Colonic mucosa (tissue), 4 donors: ENCODE measurements at regions not wholly inside any gene's neighbourhood (a gene's known extent, or its start where the extent isn't known, plus 50 kb on each side); places are given as distances from the start of the nearest gene placed in this dataset.

Experiments
- DNase-seq: peaks from one replicate; pipeline ENCODE4 v3.0.0-alpha.2; 2020
- H3K27ac ChIP-seq: fragments of 200-600 bp; one replicate; pipeline ENCODE4 v1.8.0; 2021
- H3K27me3 ChIP-seq: fragments of 200-600 bp; one replicate; pipeline ENCODE4 v1.8.0; 2021
- H3K36me3 ChIP-seq: fragments of 200-600 bp; one replicate; pipeline ENCODE4 v1.8.0; 2021
- H3K4me1 ChIP-seq: fragments of 200-600 bp; one replicate; pipeline ENCODE4 v1.8.0; 2021; ENCODE audit warnings: mild to moderate bottlenecking
- H3K4me3 ChIP-seq: fragments of 200-600 bp; one replicate; pipeline ENCODE4 v1.8.0; 2021
- H3K9ac ChIP-seq, 2 donors: one replicate each; pipeline ENCODE4 v1.7.0; 2013; ENCODE audit warnings: control low read depth in 2 of 2, low read depth in 2 of 2, low read length in 2 of 2
- H3K9me3 ChIP-seq: fragments of 200-600 bp; one replicate; pipeline ENCODE4 v1.8.0; 2021
- intact Hi-C: fragments of 100-400 bp; cut with DNase I; formaldehyde crosslinking; loops from one replicate; pipeline ENCODE4 v1.14.1; 2022
- TF ChIP-seq, protein P1 (sequence below): fragments of 200-600 bp; IDR thresholded peaks from one replicate; pipeline ENCODE4 v1.8.0; 2022; ENCODE audit warnings: antibody characterized with exemption, mild to moderate bottlenecking
- donor health status: healthy.
- donor health status: DM: no; HTN: no; CAD: no.
- donor health status: DM: no; HTN: no; CAD: no.

DNA sequence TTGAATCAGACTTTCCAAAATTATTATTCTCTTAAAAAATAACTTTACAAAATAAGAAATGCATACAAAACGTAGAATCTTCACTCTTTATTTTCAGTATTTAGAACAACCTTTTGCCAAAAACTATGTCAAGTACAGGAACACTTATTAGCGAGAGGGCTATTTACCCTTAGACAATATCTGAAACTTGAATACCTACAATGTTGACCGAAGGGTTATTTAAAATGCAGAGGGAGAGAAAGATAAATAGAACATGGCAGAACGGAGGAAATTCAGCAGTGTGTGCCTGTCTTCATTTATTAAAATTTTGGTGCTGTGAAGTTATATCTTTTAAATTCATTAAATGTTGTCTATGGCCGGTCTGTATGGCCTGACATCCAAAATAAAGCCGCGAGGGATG is 198.8 kb downstream of the EFNB2 start:
- DNase-seq: no peak
- Histone ChIP-seq H3K36me3 (no peaks in the 10 kb centered on the region), H3K4me3 (no peak overlapping the region), H3K9me3 (peaks cover 9% of the 10 kb centered on the region), H3K9ac (no peak overlapping the region), H3K4me1 (no peaks in the 10 kb centered on the region), H3K27ac (no peak overlapping the region), H3K27me3 (no peaks in the 10 kb centered on the region)
- intact Hi-C loops: loop anchor here (10.0 kb wide), 1 partner anchor 242 kb away; no protein-coding TSS in a partner anchor
- TF ChIP-seq, protein P1, sequence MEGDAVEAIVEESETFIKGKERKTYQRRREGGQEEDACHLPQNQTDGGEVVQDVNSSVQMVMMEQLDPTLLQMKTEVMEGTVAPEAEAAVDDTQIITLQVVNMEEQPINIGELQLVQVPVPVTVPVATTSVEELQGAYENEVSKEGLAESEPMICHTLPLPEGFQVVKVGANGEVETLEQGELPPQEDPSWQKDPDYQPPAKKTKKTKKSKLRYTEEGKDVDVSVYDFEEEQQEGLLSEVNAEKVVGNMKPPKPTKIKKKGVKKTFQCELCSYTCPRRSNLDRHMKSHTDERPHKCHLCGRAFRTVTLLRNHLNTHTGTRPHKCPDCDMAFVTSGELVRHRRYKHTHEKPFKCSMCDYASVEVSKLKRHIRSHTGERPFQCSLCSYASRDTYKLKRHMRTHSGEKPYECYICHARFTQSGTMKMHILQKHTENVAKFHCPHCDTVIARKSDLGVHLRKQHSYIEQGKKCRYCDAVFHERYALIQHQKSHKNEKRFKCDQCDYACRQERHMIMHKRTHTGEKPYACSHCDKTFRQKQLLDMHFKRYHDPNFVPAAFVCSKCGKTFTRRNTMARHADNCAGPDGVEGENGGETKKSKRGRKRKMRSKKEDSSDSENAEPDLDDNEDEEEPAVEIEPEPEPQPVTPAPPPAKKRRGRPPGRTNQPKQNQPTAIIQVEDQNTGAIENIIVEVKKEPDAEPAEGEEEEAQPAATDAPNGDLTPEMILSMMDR: no peak

DNA sequence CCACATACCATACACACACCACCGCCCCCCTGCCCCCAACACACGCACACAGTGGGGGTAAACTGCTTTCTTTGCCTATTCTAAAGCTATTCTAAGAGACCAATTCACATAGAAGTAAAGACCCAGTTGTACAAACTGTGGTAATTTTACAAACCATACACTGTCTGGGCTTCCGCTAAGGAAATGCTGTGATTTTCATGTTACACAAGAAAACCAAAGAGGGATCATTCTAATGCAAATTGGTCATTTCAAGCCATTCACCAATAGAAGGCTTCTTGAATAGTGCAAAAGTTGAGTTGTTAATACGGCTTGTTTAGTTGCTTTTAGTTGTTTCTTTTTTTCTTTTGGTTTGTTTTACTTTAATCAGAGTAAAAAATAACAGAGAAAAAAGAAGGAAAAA is 202.8 kb downstream of the EFNB2 start:
- Histone ChIP-seq H3K27me3 (no peaks in the 10 kb centered on the region), H3K9me3 (no peaks in the 10 kb centered on the region), H3K4me1 (no peaks in the 10 kb centered on the region), H3K27ac (no peak overlapping the region), H3K9ac (no peak overlapping the region), H3K36me3 (no peaks in the 10 kb centered on the region), H3K4me3 (no peak overlapping the region)
- intact Hi-C loops: loop anchor here (10.0 kb wide), 1 partner anchor 238 kb away; no protein-coding TSS in a partner anchor
- TF ChIP-seq, protein P1: no peak
- DNase-seq: no peak

- no peaks in the 10 kb centered on the region for H3K27me3 ChIP-seq
- H3K9me3 ChIP-seq: no peaks in the 10 kb centered on the region
- no peaks in the 10 kb centered on the region for H3K4me1 ChIP-seq
- DNase-seq: no peak
- no peak overlapping the region for H3K9ac ChIP-seq
- intact Hi-C loops: loop anchor here (10.0 kb wide), 1 partner anchor 236 kb away; no protein-coding TSS in a partner anchor
- no peak overlapping the region for H3K4me3 ChIP-seq
- no peak overlapping the region for H3K27ac ChIP-seq
- TF ChIP-seq, protein P1: no peak
- no peaks in the 10 kb centered on the region for H3K36me3 ChIP-seq
Measured at GRCh38 chr13:106331116-106331515, 204.3 kb downstream of the EFNB2 start.

GRCh38 chr13:106329941-106330340 is 205.5 kb downstream of the EFNB2 start:
- H3K9me3 ChIP-seq: no peaks in the 10 kb centered on the region
- DNase-seq: peak; percentile 71
- no peaks in the 10 kb centered on the region for H3K36me3 ChIP-seq
- intact Hi-C loops: loop anchor here (10.0 kb wide), 1 partner anchor 235 kb away; no protein-coding TSS in a partner anchor
- TF ChIP-seq, protein P1: no peak
- no peaks in the 10 kb centered on the region for H3K27me3 ChIP-seq
- H3K9ac ChIP-seq: peak overlapping the region in 1 of 2 donors; percentile 51
- H3K4me3 ChIP-seq: no peak overlapping the region
- H3K27ac ChIP-seq: peak overlapping the region; percentile 1
- no peaks in the 10 kb centered on the region for H3K4me1 ChIP-seq

- Histone ChIP-seq H3K4me3 (no peak overlapping the region), H3K9ac (no peak overlapping the region), H3K9me3 (peaks cover 9% of the 10 kb centered on the region), H3K27ac (no peak overlapping the region), H3K27me3 (no peaks in the 10 kb centered on the region), H3K4me1 (no peaks in the 10 kb centered on the region), H3K36me3 (no peaks in the 10 kb centered on the region)
- TF ChIP-seq, protein P1: no peak
- no peak for DNase-seq
- intact Hi-C loops: no loop called here
Measured at GRCh38 chr13:106326751-106327150, 208.7 kb downstream of the EFNB2 start.
